22Rv1 (cell line): ENCODE measurements at regions not wholly inside any gene's neighbourhood (a gene's known extent, or its start where the extent isn't known, plus 50 kb on each side); places are given as distances from the start of the nearest gene placed in this dataset.

Experiments
- CTCF ChIP-seq: fragments of 450-650 bp; IDR thresholded peaks from 2 replicates; pipeline ENCODE4 v1.5.1; 2017; ENCODE audit warnings: mild to moderate bottlenecking
- ZFX ChIP-seq: fragments of 450-650 bp; IDR thresholded peaks from 2 replicates; pipeline ENCODE4 v1.6.1; 2017; ENCODE audit warnings: antibody characterized with exemption, borderline replicate concordance

- TF ChIP-seq CTCF (no peak), ZFX (no peak)
Measured at GRCh38 chr3:36643192-36643591, 121.2 kb downstream of the DCLK3 start.
